ENCODE measurements at regions not wholly inside any gene's neighbourhood (a gene's known extent, or its start where the extent isn't known, plus 50 kb on each side); places are given as distances from the start of the nearest gene placed in this dataset.
"Not testable (repeated sequence)": the region's sequence is repeated elsewhere in the genome, so short reads cannot be mapped to it uniquely, and the experiment has no call there.

GRCh38 chr21:9857563-9857962 lies 663.8 kb upstream of the TPTE start:
- TF ChIP-seq POLR2AphosphoS5 (IDR thresholded peaks at IDR 0.05; ENCODE audit: low read depth); REST (IDR thresholded peaks at IDR 0.05; ENCODE audit: unreplicated experiment); EZH2 (IDR thresholded peaks at IDR 0.05; ENCODE audit: low read depth, unreplicated experiment); CTCF (conservative IDR thresholded peaks at IDR 0.05; ENCODE audit: low read depth in 2 of 2); ZNF331 (CRISPR knock-in tag; IDR thresholded peaks at IDR 0.05; ENCODE audit: low read depth); EZH2phosphoT487 (IDR thresholded peaks at IDR 0.05; ENCODE audit: unreplicated experiment); CREB1 (CRISPR knock-in tag; IDR thresholded peaks at IDR 0.05; ENCODE audit: low read depth); JUNB (IDR thresholded peaks at IDR 0.05; ENCODE audit: unreplicated experiment); ETS1 (IDR thresholded peaks at IDR 0.05): not testable (repeated sequence)
